GM12878 (cell line): ENCODE measurements at regions not wholly inside any gene's neighbourhood (a gene's known extent, or its start where the extent isn't known, plus 50 kb on each side); places are given as distances from the start of the nearest gene placed in this dataset.

Source experiments
- BHLHE40 ChIP-seq, 2 experiments: fragments of 450-650 bp in 1 of 2; IDR thresholded peaks; 2 replicates each; pipeline ENCODE4 v1.6.1; 2011 to 2017; ENCODE audit warnings: low read depth in 2 of 2, borderline replicate concordance in 1 of 2, improper control_type of control experiment in 1 of 2, low read length in 1 of 2, mild to moderate bottlenecking in 1 of 2
- CEBPB ChIP-seq, 2 experiments: fragments of 150-350 bp in 1 of 2; IDR thresholded peaks; 2 replicates each; pipeline ENCODE4 v1.6.1; 2012 to 2014; ENCODE audit warnings: low read depth in 2 of 2, low read length in 2 of 2, borderline replicate concordance in 1 of 2, inconsistent platforms in 1 of 2
- EP300 ChIP-seq, 2 experiments: fragments of 150-350 bp in 1 of 2; IDR thresholded peaks; 2 replicates each; pipeline ENCODE4 v1.6.1; 2011 to 2012; ENCODE audit warnings: low read depth in 2 of 2, low read length in 2 of 2, borderline replicate concordance in 1 of 2, improper control_type of control experiment in 1 of 2, inconsistent platforms in 1 of 2; ENCODE audit not compliant: control insufficient read depth in 1 of 2
- GABPA ChIP-seq: IDR thresholded peaks from 2 replicates; pipeline ENCODE4 v1.6.1; 2014; ENCODE audit warnings: antibody characterized with exemption, low read depth, mild to moderate bottlenecking, inconsistent platforms
- JUND ChIP-seq: IDR thresholded peaks from 2 replicates; pipeline ENCODE4 v1.6.1; 2012; ENCODE audit warnings: low read depth, mild to moderate bottlenecking, low read length, improper control_type of control experiment, moderate library complexity
- MEF2A ChIP-seq: IDR thresholded peaks from 2 replicates; pipeline ENCODE4 v1.6.1; 2011; ENCODE audit warnings: low read depth, mild to moderate bottlenecking, low read length, moderate library complexity; ENCODE audit not compliant: insufficient read depth
- MYC ChIP-seq: IDR thresholded peaks from 2 replicates; pipeline ENCODE4 v1.6.1; 2011; ENCODE audit warnings: mild to moderate bottlenecking, low read length, moderate library complexity, inconsistent platforms; ENCODE audit not compliant: insufficient read depth, insufficient replicate concordance, insufficient read length, severe bottlenecking
- YBX1 ChIP-seq: fragments of 450-650 bp; IDR thresholded peaks from 2 replicates; pipeline ENCODE4 v1.6.1; 2016; ENCODE audit warnings: antibody characterized with exemption
- TF ChIP-seq, protein P1 (sequence below), 3 experiments: IDR thresholded peaks in 2 of 3; conservative IDR thresholded peaks in 1 of 3; 2 replicates each; pipeline ENCODE4 v1.5.1; 2011; ENCODE audit warnings: low read depth in 3 of 3, low read length in 3 of 3, mild to moderate bottlenecking in 3 of 3, control low read depth in 2 of 3, moderate library complexity in 2 of 3, inconsistent platforms in 1 of 3, mixed read lengths in 1 of 3; ENCODE audit not compliant: control insufficient read depth in 2 of 3, insufficient read depth in 1 of 3; ENCODE audit errors: extremely low read depth in 1 of 3

DNA sequence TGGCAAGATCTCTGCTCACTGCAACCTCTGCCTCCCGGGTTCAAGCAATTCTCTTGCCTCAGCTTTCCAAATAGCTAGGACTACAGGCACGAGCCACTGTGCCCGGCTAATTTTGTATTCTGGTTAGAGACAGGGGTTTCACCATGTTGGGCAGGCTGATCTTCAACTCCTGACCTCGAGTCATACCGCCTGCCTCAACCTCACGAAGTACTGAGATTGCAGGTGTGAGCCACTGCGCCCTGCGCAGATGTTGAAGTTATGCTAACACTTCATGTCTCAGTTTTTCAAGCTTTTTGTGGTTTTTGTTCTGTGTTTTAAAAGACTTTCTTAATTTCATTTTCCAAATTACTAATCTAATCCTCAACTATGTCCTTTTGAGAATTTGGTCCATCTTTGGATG is 154.4 kb upstream of the TLL1 start:
- TF ChIP-seq JUND (no peak), GABPA (no peak), MEF2A (no peak), YBX1 (no peak), BHLHE40 (IDR thresholded peaks at IDR 0.05; ENCODE audit: borderline replicate concordance in 1 of 2, low read depth in 2 of 2, low read length in 1 of 2) (no peak), CEBPB (IDR thresholded peaks at IDR 0.05; ENCODE audit: borderline replicate concordance in 1 of 2, low read depth in 2 of 2, low read length in 2 of 2) (no peak), EP300 (IDR thresholded peaks at IDR 0.05; ENCODE audit: borderline replicate concordance in 1 of 2, control insufficient read depth in 1 of 2, low read depth in 2 of 2, low read length in 2 of 2) (no peak), MYC (no peak)
- TF ChIP-seq, protein P1, sequence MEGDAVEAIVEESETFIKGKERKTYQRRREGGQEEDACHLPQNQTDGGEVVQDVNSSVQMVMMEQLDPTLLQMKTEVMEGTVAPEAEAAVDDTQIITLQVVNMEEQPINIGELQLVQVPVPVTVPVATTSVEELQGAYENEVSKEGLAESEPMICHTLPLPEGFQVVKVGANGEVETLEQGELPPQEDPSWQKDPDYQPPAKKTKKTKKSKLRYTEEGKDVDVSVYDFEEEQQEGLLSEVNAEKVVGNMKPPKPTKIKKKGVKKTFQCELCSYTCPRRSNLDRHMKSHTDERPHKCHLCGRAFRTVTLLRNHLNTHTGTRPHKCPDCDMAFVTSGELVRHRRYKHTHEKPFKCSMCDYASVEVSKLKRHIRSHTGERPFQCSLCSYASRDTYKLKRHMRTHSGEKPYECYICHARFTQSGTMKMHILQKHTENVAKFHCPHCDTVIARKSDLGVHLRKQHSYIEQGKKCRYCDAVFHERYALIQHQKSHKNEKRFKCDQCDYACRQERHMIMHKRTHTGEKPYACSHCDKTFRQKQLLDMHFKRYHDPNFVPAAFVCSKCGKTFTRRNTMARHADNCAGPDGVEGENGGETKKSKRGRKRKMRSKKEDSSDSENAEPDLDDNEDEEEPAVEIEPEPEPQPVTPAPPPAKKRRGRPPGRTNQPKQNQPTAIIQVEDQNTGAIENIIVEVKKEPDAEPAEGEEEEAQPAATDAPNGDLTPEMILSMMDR (IDR thresholded peaks at IDR 0.05 in 2 of 3, conservative IDR thresholded peaks at IDR 0.05 in 1 of 3; ENCODE audit: control insufficient read depth in 2 of 3, extremely low read depth in 1 of 3, insufficient read depth in 1 of 3, low read depth in 3 of 3, low read length in 3 of 3): no peak
